IPS-18c (cell line): ENCODE measurements at regions not wholly inside any gene's neighbourhood (a gene's known extent, or its start where the extent isn't known, plus 50 kb on each side); places are given as distances from the start of the nearest gene placed in this dataset.
"Not testable (repeated sequence)": the region's sequence is repeated elsewhere in the genome, so short reads cannot be mapped to it uniquely, and the experiment has no call there.

Source experiments
- H3K4me3 ChIP-seq: 2 replicates; pipeline ENCODE4 v1.7.0; 2013; ENCODE audit warnings: low read depth, mild to moderate bottlenecking, low read length, moderate library complexity; ENCODE audit not compliant: insufficient read depth
- H3K9me3 ChIP-seq: one replicate; pipeline ENCODE4 v1.6.1; 2013; ENCODE audit warnings: mild to moderate bottlenecking, low read length, moderate library complexity; ENCODE audit not compliant: control insufficient read depth, insufficient read depth

DNA sequence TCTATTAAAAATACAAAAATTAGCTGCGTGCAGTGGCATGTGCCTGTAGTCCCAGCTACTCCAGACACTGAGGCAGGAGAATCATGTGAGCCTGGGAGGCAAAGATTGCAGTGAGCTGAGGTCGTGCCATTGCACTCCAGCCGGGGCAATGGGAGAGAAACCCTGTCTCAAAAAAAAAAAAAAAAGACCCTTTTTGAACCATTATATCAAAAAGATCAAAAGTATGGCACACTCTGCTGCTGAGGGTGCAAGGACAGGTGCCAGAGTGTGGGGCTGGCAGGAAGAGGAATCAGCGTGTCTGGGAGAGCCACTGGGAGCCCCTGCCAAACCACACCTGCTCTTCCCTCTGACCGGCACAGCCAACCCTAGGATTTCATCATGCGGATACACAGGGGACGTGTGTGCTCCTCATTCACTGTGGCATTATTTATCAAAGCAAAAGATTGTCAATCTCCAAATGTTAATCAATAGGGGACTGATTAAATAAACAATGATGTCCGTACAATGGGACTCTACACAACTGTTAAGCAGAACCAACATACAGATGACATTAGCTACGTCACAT lies 147.3 kb upstream of the TLE3 start:
- Histone ChIP-seq H3K9me3 (no peaks in the 10 kb centered on the region), H3K4me3 (no peak overlapping the region)

DNA sequence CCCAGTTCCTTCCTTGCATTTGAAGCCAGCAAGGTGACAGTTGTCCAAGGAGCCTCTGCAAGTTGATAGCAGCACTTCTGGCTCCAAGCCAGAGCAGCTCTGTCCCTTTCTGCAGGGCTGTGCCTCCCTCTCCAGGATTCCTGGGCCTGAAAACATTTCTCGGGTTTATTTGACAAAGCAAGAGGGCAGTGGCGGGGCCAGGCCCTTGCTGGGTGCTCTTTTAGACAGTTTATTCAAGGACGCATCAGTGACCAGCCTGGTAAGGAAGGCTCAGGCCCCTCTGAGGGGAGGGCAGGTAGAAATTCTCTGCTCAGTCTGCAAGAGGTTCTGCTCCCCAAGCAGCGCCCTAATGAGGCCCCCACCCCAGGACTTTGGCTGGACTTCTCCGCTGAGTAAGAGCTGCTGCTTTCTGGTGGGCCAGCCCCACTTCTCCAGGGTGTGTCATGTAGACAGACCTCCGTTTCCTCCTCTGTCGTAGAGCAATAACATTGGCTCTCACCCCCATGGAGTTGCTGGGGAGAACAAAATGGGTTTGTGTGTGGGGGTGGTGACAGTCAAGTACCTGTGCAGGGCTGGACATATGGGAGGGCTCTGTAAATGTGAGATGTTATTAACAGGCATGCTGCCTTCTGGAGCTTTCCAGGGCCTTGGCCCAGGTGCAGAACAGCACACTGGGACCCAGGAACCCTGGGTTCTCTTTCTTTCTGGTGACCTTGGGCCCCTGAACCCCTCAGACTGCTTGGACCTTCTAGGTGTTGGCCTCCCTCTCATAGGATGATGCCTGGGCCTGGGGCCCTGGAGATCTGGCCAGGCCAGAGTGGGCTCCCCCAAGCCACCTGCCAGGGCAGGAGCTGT lies 146.2 kb upstream of the TLE3 start:
- Histone ChIP-seq H3K9me3 (no peaks in the 10 kb centered on the region), H3K4me3 (no peak overlapping the region)

DNA sequence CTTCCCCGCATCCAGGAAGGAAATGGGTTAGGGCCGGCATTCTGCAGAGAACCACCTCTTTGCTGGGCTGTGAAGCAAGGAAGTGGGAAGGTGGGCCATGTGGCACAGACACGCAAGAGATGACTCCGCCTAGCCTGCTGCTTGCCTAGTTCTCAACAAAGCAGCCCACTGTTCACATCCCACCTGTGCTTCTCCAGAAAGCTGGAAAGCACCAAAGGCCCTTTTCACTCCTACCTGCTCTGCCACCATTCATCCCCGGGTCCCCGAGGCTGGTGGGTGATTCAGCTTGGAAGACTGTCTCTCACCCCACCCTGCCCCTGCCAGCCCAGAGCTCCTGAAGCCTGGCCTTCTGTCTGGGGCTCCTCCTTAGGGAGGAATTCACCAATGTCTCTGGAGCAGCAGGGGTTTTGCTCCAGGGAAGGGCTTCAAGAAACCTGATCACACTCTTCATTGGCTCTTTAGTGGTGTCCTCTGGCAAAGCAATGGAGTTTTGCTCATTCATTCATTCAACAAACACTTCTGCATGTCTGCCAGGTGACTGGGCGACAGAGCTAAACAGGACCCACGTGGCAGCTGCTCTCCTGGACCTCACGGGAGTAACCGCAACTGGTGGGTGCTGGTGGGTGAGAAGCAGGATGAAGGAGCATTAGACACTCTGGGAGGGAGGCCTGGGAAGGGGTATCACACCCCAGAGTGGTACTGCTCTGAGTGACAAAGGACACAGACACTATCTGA lies 145.4 kb upstream of the TLE3 start:
- H3K4me3 ChIP-seq, result no peak overlapping the region
- no peaks in the 10 kb centered on the region for H3K9me3 ChIP-seq

DNA sequence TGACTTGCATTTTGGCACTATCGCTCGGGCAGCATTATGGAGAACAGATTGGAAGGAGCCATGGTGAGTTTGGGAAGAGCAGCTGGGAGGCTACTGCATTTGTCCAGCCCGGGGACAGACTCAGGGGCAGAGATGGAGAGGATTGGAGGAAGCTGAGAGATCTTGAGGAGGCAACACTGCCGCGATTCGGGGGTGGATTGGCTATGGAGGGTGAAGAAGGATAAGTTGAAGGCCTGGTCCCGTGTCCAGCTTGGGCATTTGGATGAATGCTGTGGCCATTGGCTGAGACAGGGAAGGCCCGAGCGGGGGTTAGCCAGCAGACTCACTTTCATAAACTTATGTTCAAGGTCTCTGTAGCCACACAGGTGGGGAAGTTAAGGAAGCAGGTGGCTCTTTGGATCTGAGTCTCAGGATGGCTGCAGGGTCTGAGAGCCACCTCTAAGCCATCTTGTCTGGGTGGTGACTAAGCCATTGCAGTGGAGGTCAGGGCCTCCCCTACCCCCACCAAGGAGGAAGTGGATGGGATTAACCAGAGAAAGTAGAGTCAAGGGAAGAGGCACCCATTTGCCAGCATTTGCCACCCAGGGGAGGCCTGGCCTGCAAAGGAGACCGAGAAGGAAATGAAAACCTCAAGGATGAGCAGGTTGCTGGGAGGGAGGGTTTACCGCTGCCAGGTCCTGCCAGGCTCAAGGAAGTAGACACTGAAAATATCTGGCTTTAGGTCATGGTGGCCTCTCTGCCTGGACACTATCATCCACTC lies 144.0 kb upstream of the TLE3 start:
- H3K9me3 ChIP-seq, result no peaks in the 10 kb centered on the region
- H3K4me3 ChIP-seq, result no peak overlapping the region

DNA sequence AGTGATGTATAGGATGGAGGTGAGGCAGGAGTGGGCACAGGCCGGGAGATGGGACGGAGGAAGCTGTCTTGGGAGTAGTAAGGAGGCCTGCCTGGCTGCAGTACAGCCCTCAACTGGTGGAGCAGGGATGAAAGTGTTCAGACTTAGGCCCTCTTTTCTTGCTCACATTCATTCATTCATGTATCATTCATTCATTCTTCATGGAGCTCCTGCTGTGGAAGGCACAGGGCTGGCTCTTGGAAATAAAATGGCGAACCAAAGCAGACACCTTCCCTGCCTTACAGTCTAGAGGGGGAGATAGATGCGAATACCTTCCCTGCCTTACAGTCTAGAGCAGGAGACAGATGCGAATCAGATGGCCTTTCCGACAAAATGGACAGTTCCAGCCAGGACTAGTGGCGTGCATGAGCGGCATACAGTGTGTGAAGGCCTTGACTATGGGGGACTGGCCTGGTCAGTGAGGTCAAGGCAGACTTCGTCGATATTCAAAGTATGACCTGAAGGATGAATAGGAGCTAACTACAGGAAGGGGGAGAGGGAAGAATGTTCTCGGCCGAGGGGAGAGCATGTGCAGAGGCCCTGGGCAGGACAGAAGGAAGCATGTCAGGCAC lies 143.2 kb upstream of the TLE3 start:
- no peaks in the 10 kb centered on the region for H3K9me3 ChIP-seq
- no peak overlapping the region for H3K4me3 ChIP-seq

DNA sequence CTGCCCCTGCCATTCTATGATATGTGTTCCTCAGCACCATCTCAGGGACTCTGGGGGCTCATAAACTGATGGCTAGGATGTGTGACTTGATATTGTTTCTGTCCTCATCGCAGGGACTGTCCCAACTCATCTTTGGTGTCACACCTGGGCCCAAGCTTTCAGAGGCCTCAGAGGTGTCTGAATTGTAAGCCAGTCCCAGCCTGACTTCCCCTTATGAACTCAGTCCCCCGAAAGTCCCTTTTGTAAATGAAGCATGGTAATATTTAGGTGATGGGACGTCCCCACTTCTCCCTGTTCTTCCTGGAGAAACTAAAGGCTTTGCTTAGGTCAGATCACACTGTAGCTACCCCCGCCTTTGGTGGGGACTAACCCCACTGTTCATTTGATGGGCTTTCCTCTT lies 142.4 kb upstream of the TLE3 start:
- no peak overlapping the region for H3K4me3 ChIP-seq
- H3K9me3 ChIP-seq, result no peaks in the 10 kb centered on the region

DNA sequence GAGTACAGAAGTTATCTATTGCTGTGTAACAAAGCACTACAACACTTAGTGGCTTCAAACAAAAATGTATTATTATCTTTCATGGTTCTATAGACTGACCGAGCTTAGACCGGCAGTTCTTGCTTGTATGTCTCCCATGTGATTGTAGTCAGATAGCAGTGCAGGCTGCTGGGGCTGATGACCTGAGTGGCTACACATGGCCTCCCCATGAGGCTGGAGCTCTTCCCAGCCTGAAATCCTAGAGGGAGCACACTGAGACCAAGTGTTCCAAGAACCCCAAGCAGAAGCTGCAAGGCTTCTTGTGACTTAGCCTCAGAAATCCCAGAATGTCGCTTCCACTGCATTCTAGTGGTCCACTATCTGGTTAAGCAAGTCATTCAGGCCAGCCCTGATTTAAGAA lies 141.2 kb upstream of the TLE3 start:
- Histone ChIP-seq H3K9me3 (no peaks in the 10 kb centered on the region), H3K4me3 (no peak overlapping the region)

DNA sequence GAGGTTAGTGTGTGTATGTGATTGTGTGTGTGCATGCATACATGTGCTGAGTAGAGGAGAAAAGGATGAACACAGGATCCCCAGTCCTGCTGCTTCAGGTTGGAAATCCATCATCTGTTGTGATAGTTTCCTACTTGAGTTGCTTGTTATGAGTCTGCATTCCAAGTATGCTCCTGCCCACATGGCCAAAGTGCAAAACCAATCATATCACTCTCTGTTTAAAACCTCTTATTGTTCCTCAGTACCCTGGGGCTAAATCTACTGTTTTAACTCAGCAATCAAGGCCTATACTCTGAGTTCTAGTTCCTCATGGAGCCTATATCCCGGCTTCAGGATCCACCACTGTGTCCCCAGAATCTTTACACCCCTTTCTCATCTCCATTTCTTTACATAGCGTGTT lies 139.9 kb upstream of the TLE3 start:
- Histone ChIP-seq H3K9me3 (no peaks in the 10 kb centered on the region), H3K4me3 (no peak overlapping the region)

DNA sequence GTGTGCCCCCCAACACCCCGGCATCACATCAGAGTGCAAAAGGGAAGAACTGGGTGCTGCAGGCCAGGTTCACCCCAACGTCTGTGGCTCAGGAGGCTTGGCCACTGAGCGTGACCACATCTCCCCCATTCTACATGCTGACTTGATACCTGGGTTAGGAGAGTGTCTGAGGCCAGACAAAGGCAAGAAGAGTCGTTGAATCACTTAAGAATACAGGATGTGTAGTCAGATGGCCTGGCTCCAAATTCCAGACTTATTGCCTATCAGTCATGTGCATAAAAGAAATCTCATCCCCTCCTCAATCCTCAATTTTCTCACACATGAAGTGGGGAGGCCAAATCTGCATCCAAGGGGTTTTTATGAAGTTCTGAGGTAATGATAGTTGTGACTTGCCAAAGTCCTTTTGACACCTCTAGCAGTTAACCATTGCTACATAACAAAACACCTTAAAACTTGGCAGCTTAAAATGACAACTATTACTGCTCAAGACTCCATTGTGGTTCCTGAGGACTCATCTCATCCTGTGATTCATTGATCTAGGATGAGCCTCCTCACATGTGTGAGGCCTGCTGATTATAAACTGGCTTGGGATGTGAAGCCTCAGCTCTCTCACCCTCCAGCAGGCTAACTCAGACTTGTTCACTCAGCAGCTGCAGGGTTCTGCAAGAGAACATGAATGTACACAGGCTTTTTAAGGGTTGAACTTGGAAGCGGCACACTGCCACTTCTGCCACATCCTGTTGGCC lies 138.8 kb upstream of the TLE3 start:
- H3K4me3 ChIP-seq, result no peak overlapping the region
- H3K9me3 ChIP-seq, result no peaks in the 10 kb centered on the region

DNA sequence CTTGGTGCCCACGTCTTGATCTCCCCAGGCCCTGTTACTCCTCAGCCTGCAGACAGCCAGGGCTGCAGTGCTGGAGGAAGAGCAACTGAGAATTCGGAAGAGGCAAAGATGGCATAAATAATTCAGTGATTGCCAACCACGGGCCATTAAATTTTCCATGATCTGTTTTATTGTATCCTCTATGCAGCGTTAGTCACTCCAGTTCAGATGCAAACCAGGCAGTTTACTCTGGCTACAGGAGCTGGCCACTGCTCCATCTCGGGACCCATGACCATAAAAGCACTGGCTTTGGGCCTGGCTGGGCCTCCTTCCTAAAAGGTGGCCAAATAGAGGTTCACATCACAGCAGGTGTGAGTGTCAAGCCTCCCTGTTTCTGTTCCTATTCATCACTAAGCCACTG lies 137.6 kb upstream of the TLE3 start:
- Histone ChIP-seq H3K4me3 (no peak overlapping the region), H3K9me3 (no peaks in the 10 kb centered on the region)

DNA sequence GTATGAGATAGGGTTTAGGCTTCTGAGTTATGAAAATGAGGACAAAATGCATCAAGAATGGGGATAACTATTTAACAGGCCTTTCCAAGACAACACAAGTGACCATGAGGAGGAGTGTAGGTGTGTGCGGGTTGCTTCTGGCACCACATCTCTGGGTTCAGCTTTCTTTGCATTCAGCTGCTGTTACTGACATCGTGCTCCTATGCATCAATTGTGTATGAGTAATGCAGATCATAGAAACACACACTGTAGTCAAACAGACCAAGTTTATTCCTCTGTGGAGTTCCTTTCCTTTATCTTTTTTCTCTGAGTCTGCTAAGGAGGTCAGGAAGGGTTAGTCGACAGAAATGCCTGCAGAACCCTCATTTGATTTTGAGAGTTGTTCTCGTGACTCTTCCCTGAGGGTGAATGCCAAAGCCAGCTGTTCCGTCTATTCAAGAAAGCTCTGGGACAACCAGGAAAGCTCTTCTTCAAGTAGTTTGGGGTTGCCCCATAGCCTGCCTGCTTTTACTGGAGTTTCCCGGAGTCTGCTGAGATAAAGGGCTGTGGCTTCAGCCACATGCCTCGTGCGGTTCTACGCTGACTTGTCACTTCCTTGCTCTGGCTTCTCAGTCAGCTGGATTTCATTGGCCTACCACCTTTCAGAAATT lies 136.7 kb upstream of the TLE3 start:
- H3K4me3 ChIP-seq, result no peak overlapping the region
- peaks cover under 1% of the 10 kb centered on the region for H3K9me3 ChIP-seq

DNA sequence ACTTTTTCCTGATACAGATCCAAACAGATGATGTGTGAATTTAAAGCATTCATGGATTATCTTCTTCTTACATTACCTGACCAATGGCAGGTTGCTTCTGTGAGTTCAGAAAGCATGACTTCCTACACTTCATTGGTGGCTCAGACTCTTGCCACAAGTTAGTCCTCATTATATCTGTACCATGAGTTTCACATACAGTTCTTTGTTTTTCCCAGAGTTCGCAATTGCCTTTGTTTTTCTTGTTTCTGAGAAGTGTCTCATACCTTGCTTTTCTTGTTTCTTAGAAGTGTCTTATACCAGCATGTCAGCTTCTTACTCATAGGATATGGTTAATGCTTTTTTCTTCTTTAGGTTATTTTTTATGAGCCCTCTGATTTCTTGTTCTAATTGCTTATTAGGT lies 133.8 kb upstream of the TLE3 start:
- no peak overlapping the region for H3K4me3 ChIP-seq
- peaks cover 4% of the 10 kb centered on the region for H3K9me3 ChIP-seq

DNA sequence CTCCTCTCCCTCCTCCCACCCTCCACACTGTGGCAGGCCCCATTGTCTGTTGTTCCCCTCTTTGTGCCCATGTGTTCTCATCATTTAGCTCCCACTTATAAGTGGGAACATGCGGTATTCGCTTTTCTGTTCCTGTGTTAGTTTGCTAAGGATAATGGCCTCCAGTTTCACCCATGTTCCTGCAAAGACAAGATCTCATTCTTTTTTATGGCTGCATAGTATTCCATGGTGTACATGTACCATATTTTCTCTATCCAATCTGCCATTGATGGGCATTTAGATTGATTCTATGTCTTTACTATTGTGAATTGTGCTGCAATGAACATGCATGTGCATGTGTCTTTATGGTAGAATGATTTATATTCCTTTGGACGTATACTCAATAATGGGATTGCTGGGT lies 130.2 kb upstream of the TLE3 start:
- H3K9me3 ChIP-seq, H3K4me3 ChIP-seq: not testable (repeated sequence)

DNA sequence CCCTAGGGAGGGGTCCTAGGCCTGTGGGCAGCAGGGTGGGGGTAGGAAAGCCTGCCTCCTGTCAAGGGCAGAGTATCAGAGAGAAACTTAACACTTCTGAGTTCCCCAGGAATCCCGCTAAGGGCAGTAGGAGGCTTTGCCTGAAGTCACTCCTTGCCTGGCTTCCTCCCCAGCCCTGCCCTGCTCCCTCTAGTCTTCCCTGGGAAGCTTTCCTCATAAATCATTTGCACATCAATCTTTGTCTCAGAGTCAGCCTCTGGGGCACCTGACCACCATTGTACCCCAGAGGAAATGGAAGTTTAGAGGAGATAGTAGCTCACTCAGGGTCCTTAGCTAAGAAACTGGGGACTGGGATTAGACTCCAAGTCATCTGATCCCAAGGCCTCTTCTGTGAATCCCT lies 129.4 kb upstream of the TLE3 start:
- H3K4me3 ChIP-seq, result no peak overlapping the region
- peaks cover 4% of the 10 kb centered on the region for H3K9me3 ChIP-seq

DNA sequence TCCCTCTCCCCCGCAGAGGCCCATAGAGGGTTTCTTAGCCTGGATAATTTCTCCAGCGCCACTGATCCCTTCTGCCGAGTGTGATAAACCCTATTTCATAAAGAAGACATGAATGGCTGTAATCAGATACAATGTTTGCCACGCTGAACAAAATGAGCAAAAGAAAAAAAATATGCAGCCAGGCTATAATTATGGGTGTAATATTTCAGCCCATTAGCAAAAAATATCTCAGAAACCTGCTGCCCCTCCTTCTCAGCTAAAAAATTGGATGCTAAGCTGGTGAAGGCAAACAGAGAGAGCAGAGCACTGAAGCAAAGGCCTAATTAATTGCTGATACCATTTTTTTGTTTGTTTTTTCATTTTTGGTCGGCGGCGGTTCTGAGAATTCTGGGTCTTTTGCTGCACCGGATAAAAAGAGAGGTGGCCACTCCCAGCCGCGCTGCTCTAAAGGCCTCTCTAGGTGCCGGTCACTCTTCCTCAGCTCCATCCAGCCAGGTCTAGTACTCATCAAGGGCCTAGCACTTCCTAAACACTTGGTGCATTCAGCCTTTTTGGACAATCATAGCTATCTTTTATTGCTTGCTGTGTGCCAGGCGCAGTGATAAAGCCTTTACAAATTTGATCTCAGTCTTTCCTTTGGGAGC lies 128.7 kb upstream of the TLE3 start:
- Histone ChIP-seq H3K9me3 (peaks cover 4% of the 10 kb centered on the region), H3K4me3 (no peak overlapping the region)

DNA sequence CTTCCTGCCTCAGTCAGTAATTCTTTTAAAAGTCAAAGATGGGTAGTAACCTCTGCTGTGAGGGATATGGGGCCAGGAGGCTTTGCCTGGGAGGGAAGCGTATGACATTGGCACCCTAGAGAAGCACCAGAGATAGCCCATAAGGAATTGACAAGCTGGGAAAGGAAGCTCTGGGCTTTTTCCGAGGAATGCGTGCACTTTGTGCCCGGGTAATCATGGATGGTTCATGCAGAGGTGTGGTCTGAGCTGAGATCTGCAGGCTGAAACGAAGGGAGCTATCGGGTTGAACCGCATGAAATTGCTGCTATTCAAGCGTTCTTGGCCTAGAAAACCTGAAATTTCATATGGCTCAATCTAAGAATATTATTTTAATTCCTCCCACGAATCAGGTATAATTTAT lies 127.7 kb upstream of the TLE3 start:
- Histone ChIP-seq H3K9me3 (peaks cover 4% of the 10 kb centered on the region), H3K4me3 (no peak overlapping the region)
